CD4-positive, alpha-beta T cell treated with Interleukin-10 for 1 hour (primary cell): ENCODE measurements at regions not wholly inside any gene's neighbourhood (a gene's known extent, or its start where the extent isn't known, plus 50 kb on each side); places are given as distances from the start of the nearest gene placed in this dataset.
A peak's percentile ranks its signal among the peaks of the same experiment; 100 is the strongest.

Experiments
- DNase-seq: peaks from one replicate; pipeline ENCODE4 v3.0.0-alpha.2; 2020

DNA sequence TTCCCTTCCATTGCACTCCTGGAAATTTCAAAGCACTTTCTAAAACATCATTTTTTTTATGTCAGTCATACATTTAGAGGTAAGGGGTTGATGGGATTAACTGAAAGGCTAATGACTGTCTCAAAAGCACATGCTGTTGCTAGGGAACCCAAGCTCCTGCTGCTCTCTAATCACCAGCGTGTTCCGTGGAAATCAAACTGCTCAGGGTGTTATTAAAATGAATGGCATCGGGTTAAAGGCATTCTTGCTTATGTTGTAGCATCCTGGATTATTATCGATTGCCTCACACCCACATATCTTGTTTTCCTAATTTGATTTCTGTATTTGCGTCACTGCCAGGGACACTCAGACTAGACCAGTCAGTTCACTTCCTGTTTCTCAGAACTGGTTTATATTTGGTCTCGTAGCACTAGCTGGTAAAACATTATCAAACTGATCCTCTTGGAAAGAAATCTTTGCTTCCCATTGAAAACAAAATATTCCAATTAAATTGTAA lies 216.5 kb upstream of the MKLN1 start:
- peak; percentile 56 for DNase-seq

DNA sequence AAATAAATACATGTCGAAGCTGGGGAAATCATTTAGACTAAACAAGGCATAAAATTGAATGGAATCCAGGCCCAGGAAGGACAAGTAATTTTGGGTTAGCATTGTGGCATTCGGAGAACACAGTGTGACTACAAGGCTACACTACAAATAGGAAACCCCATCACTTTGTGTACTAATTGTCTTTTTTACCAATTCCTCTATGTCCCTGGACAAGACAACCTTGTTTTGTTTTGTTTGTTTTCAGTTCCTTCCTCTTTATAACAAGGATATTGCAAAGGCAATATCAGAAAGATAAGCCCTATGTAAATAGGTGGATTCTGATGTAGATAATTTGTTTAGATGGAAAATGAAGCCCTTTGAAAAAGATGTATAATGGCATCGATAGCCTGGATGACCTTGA lies 215.9 kb upstream of the MKLN1 start:
- DNase-seq: no peak

- peak; percentile 10 for DNase-seq
These were observed 215.2 kb upstream of the MKLN1 start for GRCh38 chr7:131112431-131112830.

DNA sequence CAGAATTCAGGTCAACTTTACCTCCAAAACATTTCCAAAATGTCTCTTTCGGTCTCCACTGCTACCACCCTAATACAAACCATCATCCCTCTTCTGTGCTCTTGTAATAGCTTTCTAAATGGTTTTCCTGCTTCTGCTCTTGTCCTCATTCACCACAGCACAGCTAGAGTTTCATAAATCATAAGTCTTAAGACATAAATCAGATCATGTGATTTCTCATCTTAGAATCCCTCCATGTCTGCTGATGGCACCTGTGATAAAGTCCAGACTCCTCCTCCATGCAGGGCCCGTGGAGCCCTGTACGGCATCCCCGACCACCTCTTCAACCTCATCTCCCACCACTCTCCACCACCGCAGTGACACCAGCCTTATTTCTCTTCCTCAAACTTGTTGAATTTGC lies 212.3 kb upstream of the MKLN1 start:
- DNase-seq: no peak

DNA sequence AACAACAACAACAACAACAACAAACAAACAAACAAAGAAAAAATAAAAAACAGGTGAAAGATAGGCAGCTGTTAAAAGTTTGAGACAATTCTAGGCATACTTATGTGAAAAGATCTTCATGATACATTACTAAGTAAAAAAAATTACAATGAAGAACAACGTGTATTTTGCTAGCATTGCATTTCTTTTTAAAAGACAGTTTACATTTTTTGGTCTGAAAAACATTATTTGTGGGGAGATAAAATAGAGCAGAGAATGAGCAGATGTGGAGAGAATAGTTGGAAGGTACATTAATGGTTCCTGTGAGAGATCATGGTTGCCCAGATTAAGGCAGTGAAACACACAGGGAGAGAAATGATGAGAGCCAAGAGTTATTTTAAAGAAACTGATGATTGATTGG lies 210.2 kb upstream of the MKLN1 start:
- DNase-seq: no peak

DNA sequence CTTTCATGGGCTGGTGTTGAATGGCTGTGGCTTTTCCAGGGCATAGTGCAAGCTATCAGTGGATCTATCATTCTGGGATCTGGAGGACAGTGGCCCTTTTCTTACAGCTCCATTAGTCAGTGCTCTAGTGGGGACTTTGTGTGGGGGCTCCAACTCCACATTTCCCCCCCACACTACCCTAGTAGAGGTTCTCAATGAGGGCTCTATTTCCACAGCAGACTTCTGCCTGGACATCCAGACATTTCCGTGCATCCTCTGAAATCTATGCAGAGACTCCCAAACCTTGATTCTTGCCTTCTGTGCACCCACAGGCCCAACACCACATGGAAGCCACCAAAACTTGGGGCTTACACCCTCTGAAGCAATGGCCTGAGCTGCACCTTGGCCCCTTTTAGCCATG lies 208.3 kb upstream of the MKLN1 start:
- DNase-seq: no peak

DNA sequence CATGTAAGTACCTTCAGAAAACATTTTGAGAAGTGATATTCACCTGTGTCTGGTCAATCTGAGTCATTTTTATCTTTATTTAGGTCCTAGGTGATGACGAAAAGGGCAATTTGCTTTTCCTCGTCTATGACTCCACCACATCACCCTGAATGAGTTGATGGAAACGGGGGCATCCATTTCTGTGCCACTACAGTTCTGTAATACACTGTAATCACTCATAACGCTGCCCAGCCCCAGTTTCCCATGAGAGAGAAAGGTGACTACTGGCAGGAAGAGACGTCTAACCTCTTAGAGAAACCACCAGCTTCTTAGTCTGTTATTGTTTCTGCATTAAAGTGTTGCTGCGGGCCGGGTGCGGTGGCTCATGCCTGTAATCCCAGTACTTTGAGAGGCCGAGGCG lies 205.3 kb upstream of the MKLN1 start:
- DNase-seq: no peak

DNA sequence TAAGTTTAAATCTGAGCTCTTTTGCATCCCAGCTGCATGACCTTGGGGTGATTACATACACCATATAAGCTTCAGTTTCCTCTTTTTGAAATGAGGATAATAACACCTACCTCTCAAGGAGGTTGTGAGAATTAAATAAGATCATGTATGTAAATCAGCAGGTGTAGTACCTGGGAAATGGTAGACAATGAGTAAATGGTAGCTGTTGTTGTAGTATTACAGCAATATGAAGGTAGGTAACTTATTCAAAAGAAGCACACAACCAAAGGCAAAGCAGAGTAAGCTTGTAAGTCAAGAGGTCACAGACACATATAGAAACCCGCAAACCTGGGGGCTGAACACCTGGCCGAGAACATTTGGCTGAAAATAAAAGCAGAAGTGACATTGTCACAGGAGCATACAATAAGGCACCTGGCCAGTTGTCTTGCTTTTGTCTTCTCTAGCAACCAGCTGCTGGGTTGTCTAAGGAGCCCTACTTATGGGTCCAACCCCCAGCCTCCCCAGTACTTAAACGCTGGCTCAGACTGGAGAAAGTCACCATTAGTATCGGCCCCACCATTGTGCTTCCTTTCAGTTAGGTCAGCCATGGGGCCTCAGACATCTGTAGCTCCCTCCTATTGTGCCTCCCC lies 203.6 kb upstream of the MKLN1 start:
- DNase-seq: no peak

- DNase-seq: no peak
These were observed 202.8 kb upstream of the MKLN1 start for GRCh38 chr7:131124867-131125266.

GRCh38 chr7:131130324-131130723 lies 197.4 kb upstream of the MKLN1 start:
- DNase-seq: no peak

- DNase-seq: no peak
These were observed 196.5 kb upstream of the MKLN1 start for GRCh38 chr7:131131012-131131745.

GRCh38 chr7:131131746-131132431 lies 195.8 kb upstream of the MKLN1 start:
- DNase-seq: no peak

GRCh38 chr7:131139462-131139861 lies 188.2 kb upstream of the MKLN1 start:
- DNase-seq: no peak

DNA sequence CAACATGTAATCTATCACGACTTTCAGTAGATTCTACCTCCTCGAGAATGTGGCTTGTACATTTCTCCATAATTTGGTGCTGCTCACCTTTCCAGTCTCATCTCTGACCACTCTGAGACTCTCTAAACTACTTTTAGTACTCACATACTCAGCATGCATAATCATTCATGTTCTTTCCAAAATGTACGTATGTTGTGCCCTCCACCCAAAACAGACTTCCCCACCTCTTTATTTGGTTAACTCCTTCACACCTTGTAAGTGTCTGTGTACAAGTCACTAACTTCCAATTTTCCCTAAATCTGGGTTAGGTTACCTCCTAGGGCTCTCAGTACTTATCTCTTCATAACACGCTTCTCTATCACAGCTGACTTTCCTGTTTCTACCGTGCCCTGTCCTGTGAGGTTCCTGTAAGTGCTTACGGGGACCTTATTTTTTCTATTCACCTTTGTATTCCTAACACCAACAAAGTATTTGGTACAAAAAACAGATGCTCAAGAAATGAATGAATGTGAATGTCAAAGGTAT lies 186.2 kb upstream of the MKLN1 start:
- no peak for DNase-seq

DNA sequence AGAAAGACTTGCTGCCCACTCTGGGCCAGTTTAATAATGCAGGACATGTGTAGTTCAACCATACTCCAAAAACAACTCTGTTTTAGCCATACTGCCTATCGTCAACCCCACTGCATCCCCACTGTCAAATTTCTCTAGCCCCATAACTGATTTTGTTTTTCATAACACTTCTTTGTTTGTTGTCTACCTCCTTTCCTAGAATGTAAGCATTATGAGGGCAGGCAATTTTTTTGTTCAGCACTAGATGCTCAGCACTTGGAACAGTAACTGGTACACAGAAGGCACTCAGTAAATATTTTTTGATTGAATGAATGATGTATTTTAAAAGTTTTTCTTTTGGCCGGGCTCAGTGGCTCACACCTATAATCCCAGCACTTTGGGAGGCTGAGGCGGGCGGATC lies 183.8 kb upstream of the MKLN1 start:
- no peak for DNase-seq

GRCh38 chr7:131145026-131145425 lies 182.7 kb upstream of the MKLN1 start:
- no peak for DNase-seq

- no peak for DNase-seq
These were observed 181.9 kb upstream of the MKLN1 start for GRCh38 chr7:131145770-131146169.

DNA sequence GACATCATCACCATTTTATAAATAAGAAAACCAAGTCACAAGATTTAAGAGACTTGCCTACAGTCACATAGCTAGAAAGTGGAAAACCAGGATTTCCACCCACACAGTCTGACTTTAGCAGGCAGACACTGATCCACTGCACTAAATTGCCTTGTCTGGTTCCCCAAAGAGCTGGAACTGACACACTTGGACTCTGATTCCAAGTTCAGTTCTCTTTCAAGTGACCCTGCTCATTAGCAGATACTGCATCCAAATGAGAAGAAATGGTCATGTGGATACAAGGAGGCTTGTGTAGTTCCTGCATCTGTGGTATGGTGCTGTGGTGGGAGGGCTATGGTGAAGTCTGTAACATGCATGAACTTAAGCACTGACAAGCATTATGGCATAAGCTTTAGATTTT lies 180.1 kb upstream of the MKLN1 start:
- DNase-seq: no peak

GRCh38 chr7:131148258-131148657 lies 179.4 kb upstream of the MKLN1 start:
- no peak for DNase-seq

DNA sequence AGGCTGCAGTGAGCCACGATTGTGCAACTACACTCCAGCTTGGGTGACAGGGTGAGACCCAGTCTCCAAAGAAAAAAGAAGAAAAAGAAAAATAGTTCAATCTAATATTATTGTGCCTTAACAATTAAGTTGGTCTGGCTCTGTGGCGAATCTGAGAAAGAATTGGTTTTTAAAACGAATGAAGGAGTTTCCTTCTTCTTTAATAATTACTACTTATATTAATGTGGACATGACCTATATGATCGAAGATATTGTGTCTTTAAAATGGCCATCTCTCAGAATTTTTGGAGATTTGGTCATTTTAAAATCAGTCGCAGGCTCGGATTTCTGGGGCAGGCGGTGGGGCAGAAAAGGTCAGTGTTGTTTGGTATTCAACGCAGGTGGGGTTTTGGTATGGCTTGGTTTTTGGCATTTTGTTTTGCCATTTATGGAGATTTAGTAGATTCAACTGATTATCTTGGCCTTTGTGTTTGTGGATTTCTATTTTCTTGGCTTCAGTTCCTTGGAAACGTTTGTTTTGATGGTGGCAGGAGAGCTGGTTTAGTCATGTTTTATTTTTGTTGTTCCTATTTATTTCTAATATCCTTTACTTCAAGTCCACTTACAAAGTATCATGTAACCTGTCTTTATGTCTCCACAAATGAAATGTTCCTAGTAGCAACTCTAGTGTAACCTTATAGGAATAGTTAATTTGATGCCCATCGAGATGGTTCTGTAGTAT lies 178.8 kb upstream of the MKLN1 start:
- no peak for DNase-seq

DNA sequence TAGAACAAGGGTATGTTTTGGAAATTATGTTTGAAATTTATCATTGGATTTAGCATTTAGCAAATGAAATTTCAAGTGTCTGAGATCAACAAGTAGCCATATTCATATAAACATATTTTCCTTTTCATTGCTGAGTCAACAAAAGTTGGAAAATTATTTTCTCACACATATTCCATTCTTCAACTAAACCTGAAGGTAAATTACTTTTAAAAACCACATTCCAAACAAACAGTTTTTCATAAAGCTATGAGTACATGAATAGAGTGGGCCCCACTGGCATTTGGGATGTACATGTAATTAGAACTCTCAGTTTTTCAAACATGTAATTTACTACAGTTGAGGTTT lies 178.3 kb upstream of the MKLN1 start:
- no peak for DNase-seq

- no peak for DNase-seq
These were observed 177.8 kb upstream of the MKLN1 start for GRCh38 chr7:131149840-131150239.

- DNase-seq: no peak
These were observed 176.6 kb upstream of the MKLN1 start for GRCh38 chr7:131151034-131151433.
